ENCODE measurements at regions not wholly inside any gene's neighbourhood (a gene's known extent, or its start where the extent isn't known, plus 50 kb on each side); places are given as distances from the start of the nearest gene placed in this dataset.

GRCh38 chr5:36364473-36364872 lies 62.8 kb upstream of the RANBP3L start:
- TF ChIP-seq CTCF (optimal IDR thresholded peaks at IDR 0.05 in 1 of 3, IDR thresholded peaks at IDR 0.05 in 1 of 3, conservative IDR thresholded peaks at IDR 0.05 in 1 of 3; ENCODE audit: extremely low read depth in 1 of 3, insufficient read depth in 2 of 3, low read length in 3 of 3) (no peak), EZH2 (IDR thresholded peaks at IDR 0.05; ENCODE audit: low read length) (no peak)

Measured in keratinocyte (primary cell).